NCI-H345 treated with DMSO at 0.1 percent for 48 hours (cell line): ENCODE measurements at regions not wholly inside any gene's neighbourhood (a gene's known extent, or its start where the extent isn't known, plus 50 kb on each side); places are given as distances from the start of the nearest gene placed in this dataset.

Experiments
- DNase-seq: peaks from one replicate; lab custom pipeline; 2025; ENCODE audit not compliant: unreplicated experiment; lab: John Stamatoyannopoulos, UW

DNA sequence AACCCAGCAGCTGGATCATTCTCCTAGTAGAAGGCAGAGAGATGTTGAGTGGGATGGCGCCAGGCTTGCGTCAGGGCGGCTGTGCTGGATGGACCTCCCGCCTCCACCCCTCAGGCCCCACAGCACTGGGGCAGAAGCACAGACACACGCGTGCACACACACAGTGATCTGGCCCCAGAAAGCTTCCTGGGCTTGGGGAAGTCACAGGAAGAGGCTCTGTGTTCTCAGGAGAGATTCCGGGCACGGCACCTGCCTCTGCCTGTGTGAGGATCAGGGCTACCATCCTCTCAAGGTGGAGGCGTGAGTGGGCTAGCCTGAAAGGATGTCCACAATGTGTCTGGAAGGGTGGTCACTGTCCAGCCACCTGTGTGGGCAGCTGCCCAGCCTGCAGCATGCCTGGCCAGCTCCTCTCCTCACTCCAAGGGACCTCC is 229.8 kb upstream of the HS6ST1 start:
- DNase-seq = no peak

DNA sequence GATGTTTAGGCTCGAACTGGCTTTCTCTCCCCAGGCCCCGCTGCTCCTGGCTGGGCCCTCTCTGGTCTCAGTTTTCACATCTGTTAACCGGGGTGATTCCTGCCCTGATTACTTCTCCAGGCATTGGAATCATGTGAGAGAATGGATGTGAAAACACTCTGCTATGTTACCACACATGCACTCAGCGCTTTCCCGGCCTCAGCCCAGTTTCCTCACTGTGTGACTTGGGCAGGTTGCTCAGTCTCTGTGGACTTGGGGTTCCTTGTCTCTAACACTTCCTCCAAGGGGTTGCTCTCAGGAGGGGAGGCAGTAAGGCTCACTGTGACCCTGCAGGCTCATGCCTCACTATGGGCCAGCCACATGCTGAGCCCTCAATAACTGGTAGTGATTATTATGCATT is 230.4 kb upstream of the HS6ST1 start:
- DNase-seq = no peak

DNA sequence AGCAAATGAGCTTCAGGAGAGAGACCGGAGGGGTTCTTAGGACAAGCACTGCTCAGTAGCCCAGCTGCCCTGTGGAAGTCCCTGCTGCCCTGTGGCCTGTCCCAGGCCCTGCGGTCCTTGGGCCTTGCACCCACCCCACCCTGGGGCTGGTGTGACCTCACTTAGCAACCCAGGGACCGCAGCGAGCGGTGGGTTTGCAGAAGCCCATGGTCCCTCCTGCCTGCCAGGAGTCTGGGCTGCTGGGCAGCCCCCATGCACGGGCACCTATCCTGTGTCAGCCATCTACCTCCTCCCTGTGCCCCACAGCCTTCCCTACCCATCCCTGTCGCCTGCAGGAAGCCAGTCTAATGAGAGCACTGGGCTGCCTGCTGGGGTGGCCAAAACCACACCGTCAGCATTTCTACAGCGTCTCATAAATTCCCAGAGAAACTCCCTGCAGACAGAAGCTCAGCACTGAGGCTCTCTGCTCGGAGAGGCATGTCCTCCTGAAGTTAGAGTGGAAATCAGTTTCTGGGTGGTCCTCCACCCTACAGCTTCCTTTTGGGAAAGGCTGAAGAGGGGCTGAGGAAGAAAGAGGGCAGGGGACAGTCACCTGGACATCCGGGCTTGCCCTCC is 231.1 kb upstream of the HS6ST1 start:
- DNase-seq = no peak

DNA sequence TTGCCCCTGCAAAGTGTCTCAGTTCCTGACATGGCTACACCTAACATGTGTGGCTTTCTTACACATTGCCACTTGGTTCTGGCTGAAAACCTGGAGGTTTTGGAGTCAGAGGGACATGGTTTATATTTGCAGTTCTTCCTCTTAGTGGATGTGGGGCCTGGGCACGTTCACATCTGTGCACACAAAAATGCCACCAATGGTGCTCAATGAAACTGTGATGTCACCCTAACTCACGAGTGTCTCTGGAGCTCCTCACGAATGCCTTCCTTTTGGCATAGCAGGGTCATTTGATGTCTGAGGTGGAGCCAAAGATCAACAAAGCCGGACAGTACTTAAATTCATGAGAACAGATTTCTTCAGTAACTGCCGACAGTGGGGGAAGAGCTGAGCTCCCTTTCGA is 231.7 kb upstream of the HS6ST1 start:
- DNase-seq = no peak

DNA sequence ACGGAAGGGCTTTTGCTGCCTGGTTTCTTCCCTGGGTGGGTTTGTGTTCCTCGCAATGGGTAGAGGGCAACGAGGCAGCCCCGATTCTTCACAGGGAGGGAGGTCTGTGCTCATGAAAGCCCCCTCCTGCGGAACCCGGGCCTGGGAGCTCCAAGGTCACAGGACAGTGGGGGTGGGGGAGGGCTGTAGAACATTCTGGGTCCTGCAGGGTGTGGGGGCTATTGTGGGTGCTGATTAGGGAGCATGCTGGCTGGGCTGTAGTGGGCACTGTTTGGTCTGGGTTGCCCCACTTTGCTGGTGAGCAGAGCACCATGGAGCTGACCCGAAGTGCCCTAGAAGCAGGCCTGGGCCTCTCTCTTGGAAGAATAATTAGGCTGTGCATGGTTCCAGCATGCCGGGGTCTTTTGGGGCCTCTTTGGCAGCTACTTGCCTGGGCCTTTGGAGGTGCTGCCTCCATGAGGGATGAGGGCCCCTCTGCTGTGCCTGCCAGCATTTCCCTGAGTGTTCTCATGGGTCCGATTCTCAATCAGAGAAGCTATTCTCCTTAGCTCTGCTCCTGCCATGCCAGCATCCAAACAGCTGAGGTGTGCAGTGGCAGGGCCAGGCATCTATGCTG is 232.2 kb upstream of the HS6ST1 start:
- DNase-seq = no peak

DNA sequence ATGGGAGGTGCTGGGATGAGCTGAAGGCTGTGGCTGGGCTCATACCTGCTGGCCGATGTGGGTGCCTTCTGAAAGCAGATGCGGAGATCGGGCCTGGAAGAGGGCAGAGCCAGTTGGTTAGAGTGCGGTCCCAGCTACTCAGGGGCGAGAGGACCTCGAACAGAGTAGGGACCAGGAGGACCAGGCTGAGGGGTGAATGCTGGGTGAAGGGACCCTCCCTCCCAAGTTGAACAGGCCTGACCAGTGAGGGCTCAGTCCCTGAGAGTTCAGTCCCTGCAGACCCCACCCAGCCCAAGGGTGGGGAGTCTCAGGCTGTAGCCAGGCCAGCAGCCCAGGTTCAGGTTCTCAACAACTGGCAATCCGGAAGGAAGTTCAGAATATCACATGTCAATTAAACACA is 232.8 kb upstream of the HS6ST1 start:
- DNase-seq = no peak

DNA sequence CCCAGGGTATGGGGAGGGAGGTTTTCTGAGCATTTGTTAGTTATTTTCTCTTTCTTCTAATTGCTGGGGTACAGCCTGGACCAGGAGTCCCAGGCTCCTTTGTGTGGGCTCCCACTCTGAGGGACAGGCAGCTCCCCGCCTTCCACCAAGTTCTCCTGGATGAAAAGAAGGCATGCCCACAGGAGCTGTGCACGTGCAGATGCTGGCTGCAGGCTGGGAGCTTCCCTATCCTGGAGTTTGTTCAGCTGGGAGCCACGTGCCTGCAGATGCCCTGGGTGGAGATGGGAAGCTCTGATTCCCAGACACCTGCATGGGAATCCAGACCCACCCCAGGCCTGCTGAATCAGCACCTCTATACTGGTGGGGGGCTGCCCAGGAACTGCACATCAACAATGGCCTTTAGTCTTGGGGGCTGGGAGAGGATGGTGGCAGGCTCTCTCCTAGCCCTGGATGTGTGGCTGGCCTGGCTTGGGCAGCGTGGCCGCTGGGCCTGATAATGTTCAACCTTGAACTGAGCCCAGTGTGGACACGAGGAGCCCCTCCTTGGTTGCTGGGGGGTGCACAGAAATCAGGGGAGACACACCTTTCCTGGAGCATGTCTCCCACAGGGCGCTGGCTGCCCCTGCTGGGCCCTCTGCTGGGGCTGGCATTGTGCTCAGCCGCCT is 233.6 kb upstream of the HS6ST1 start:
- DNase-seq = no peak

DNA sequence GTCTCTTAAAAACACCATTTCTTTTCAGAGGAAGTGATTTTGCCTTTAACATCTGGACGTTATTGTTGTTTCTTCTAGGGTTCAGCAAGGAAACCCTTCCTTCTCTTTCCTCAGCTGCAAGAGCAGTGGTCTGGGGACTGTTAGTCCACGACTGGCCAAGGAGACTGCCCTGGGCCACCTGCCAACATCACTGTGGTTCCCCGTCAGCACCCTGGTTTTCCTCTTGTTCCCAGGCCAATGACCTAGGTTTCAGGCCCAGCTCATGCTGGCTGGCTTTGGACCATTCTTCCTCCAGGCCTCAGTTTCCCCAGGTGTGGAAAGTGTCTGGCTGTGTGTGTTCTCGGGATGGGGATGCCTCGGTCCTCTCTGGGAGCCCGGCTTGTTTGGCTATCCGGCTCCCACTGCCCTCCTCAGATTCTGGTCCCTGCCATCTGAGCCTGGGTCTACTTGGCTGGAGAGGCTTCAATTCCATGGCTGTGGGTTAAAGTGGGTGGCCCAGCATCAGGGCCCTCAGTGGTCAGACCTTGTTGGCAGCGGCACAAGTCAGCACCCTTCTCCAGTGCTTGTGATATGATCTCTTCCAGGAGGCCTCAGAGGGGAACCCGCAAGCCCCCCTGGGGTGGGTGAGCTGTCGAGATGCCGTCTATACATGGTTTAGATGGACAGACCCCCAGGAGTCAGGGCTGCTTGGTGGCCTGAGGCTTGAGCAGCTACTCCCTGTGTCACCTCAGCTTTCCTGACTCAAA is 234.3 kb upstream of the HS6ST1 start:
- no peak for DNase-seq

DNA sequence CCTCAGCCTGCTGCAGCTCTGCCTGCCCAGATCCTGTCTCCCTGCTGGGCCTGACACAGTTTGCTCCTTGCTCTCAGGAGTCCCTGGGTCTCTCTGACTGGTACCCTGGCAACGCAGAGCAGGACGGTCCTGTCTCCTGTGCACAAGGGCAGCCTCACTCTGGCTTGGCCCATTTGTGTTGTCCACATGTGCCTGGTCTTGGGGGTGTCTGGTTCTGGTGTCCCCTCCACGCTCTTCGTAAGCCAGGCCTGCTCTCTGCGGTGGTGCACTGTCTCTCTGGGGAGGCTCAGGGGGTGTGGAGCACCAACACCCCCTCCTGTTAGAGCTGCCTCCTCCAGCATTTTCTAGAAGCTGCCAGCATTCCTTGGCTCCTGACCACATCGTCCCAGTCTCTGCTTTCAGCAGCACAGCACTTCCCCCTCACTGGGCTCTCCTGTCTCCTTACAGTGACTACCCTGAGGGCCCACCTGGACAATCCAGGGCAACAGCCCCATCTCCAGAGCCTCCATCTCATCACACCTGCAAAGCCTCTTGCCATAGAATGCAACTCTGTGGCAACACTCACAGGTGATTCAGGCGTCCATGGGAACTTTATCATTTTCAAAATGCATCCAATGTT is 235.6 kb upstream of the HS6ST1 start:
- no peak for DNase-seq

DNA sequence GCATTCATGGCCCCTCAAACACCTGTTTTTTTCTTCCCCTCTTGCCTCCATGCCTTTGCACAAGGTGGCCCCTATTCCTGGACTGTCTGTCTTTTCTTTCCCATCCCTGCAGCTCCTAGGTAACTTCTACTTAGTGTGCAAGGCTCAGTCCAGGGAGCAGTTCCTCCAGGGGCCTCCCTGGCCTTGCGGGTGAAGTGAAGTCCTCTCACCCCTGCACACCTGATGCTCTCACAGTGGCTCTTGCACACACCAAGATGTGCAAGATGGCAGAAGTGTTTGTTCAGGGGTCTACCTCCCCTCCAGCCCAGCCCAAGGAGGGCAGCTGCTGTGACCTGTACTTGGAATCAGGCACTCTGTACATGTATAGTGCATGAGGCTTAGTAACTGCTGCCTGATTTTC is 236.8 kb upstream of the HS6ST1 start:
- no peak for DNase-seq

DNA sequence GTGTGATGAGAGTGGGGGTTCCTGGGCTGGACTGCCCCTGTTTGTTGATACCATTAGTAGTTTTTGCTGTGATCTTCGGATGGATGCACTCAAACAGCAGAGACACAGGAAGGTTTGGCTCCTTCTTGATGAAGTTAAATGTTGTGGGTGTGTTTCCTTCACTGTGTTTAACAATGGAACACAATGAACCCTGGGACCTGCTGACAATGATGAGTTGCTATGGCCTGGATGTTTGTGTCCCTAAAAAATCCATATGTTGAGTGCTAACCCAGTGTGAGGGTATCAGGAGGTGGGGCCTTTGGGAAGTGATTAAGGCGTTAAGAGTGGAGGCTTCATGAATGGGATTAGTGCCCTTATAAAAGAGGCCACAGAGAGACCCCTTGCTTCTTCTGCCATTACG is 237.4 kb upstream of the HS6ST1 start:
- DNase-seq = no peak

DNA sequence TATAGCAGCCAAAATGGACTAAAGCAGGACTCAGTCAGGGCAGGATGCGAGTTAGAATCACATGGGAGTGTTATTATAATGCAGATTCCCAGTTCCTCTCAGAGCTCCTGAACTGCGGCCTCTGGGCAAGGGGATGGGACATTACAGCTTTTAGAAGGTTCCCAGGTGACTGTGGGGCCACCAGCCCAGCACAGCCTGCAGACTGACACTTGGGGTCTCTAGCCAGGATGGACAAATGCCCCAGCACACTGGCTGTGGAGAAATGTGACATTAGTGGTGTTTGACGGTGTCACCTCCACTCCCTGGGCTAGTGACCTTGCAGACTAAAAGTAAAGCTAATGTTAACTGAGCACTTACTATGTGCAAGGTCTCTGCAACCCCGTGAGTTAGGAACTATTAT is 238.0 kb upstream of the HS6ST1 start:
- no peak for DNase-seq

DNA sequence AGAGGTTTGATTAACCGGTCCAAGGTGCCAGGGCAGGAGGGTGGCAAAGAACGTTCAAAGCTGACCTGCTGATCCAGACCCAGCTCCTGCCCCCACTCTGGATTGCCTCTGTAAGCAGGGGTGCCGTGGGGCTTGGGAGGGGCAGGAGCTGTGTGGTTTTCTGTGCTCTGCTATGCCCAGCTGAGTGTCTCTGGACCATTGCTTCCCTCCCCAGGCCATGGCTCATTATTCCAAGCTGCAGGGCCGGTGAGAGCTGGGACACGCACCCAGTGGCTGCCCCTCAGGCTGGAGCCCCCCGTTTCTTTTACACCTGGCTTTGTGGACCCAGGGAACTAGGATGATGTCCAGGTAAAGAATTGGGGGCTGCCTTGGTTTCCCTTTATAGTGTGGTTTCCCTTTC is 238.4 kb upstream of the HS6ST1 start:
- no peak for DNase-seq

DNA sequence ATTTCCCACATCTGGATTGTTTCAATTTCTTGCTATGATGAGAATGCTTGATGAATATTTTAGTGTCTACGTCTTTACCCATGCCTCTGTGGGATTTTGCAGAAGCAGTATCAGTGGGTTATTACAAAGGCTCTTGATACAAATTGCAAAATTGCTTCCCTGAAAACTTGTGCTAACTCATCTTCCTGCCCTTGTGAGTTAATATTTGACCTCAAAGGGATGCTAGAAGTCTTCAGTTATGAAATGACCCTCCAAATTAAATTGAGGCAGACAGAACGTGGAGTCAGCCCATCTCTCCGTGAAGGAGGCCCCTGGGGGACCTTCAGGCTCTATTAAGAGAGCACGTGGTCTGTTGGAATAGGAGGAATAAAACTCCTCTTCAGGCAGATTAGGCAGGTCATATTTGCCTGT is 239.2 kb upstream of the HS6ST1 start:
- DNase-seq = no peak

DNA sequence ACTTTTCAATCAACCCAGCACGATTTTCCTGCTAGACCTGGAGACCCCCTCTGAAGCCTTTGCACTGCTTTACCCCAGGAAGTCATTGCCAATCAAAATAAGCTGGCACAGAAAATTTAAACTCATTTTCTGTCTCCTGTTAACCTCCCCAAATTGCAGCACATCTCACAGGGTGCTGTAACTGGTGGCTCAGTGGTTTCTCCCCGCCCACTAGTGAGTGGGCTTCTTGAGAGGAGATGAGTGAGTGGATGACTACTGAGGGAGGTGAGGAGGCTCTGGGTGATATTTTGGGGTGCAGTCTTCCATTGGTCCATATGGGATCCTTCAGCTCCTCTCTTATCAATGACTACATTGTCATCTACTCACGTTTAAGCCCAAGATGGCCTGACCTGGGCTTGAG is 239.8 kb upstream of the HS6ST1 start:
- DNase-seq = no peak

DNA sequence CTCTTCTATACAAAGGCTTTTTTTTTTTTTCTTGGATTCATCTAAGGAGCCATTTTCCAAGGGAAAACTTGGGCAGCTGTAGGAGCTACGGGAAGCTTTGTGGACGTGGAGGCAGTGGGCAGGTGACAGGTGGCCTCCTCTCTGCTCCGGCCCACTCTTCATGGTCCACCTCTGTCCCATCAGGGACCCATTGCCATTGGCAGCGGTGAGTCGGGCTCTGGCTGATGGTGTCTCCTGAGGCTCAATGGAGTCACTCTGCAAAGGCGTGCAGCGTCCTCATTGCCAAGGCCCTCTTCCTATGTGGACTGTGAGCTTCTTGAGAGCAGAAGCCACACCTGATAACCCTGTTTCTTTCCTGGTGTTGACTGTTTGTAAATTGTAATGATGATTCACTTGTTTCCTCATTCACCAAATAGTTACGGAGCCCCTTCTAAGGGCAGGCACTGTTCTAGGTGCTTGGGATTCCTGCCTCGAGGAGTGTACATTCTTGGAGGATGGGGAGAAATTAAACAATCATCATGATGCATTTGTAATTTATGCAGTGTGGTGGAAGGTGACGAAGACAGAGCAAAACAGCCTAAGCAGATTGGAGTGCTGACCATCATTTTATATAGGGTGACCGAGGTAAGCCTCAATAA is 240.3 kb upstream of the HS6ST1 start:
- DNase-seq = no peak

DNA sequence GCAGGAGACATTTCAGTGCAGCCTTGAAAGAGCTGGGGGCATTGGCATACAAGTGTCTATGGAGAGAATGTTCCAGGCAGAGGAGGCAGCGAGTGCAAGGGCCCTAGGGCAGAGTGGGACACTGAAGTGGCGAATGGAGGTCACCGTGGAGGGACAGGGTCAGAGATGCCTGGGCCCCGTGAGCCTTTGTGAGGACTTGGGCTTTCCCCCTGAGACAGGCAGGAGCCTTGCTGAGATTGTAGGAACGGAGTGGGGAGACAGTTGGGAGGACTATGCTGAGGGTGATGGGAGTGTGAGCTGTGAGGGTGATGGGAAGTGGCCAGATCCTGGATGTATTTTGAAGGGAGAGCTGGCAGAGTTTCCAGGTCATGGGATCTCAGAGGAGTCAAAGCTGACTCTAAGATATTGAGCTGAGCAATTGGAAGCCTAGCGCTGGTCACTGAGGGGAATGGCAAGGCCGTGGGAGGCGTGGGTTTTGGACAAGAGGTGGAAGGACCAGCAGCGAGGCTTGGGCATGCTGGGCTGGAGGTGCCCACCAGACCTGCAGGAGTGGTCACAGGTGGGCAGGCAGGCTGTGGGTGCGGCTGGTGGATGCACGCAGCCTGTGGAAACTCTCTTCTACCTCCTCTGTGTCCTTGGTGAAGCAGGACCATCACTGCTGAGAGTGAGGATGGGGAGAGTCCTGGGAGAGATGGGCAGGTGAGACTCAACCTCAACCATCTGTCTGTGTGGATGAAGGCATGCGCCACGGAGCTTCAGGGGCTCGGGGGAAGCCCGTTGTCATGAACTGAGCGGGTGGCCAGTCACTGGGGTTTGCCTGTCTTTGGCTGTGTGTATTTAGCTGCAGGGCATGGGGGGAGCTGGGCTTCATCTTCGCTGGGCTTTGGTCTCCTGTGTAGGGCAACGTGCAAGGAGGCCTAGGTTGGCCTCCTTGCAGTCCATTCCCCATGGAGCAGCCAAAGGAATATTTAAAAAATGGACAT is 241.2 kb upstream of the HS6ST1 start:
- DNase-seq = no peak

DNA sequence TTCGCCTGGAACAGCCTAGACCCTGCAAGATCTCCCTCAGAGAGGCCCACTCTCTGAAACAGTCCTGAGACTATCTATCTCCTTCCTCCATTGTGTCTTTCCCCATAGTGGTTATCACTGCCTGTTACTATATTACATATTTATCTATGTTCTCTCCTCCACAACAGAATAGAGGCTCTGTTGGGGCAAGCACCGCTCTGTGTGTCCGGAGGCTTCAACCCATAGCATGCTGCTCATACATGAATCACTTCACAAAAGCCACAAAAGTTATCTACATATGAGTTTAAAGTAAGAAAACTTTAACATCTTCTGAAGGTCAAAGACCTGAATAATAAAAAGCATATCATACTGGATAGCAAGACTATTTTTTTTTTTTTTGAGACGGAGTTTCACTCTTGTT is 242.1 kb upstream of the HS6ST1 start:
- DNase-seq = no peak

DNA sequence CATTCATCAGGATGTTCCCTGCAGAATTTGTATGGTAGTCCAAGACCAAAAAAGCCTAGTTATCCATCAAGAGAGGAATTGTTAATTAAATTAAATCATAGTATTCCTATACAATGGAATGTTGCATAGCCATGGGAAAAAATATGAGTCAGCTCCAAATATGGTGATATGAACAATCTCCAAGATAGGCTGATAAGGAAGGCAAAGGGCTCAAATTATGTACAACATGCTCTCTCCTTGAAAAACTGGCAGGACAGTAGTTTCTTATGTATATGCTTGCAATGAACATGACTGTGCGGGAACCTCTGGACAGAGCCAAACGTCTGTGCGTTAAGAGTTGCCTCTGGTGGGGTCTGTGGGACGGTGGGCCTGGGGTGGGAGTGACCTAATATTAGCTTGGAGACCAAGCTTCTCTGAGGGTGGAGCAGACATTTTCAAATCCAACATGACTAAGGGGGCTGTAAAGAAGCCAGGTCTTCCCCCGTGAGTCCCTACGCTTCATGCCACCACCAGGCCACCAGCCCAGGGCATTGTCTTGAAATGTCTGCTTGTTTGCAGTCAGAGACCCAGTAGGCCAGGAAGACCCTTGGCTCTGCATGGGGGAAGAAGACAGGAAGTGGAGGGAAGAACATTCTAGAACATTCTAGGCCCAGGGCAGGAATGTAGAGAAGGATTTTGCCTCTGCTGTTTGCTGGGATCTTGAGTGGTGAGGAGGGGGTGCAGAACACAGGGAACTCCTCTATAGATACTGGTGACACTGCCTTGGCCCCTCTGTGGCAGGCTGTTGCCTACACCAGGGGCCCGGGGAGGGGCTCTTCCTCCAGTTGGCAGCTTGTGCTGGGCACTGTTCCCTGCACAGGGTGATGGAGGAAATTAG is 244.0 kb upstream of the HS6ST1 start:
- DNase-seq = no peak
